Body of pancreas (tissue), 4 donors: ENCODE measurements at regions not wholly inside any gene's neighbourhood (a gene's known extent, or its start where the extent isn't known, plus 50 kb on each side); places are given as distances from the start of the nearest gene placed in this dataset.

Source experiments
- CTCF ChIP-seq, 7 experiments: fragments of 450-650 bp in 4 of 7; fragments of 200-600 bp in 3 of 7; sonication (generic) in 3 of 7; IDR thresholded peaks; one replicate each; pipeline ENCODE4 v1.5.1; 2016 to 2019; ENCODE audit warnings: antibody characterized with exemption in 7 of 7
- POLR2A ChIP-seq, 3 donors: fragments of 450-650 bp; IDR thresholded peaks; one replicate each; pipeline ENCODE4 v1.6.1; 2016; ENCODE audit warnings: antibody characterized with exemption in 3 of 3, mild to moderate bottlenecking in 2 of 3

GRCh38 chr3:168722091-168722490, 626.4 kb upstream of the GOLIM4 start:
- TF ChIP-seq CTCF (IDR thresholded peaks at IDR 0.05) (no peak), POLR2A (IDR thresholded peaks at IDR 0.05) (no peak)
